Epidermal melanocyte (primary cell): ENCODE measurements at regions not wholly inside any gene's neighbourhood (a gene's known extent, or its start where the extent isn't known, plus 50 kb on each side); places are given as distances from the start of the nearest gene placed in this dataset.
"Not testable (repeated sequence)": the region's sequence is repeated elsewhere in the genome, so short reads cannot be mapped to it uniquely, and the experiment has no call there.

Experiments used
- DNase-seq: peaks from one replicate; pipeline ENCODE4 v3.0.0; 2011; ENCODE audit warnings: low spot score; ENCODE audit not compliant: insufficient read length

- not testable (repeated sequence) for DNase-seq
Measured at GRCh38 chr2:87406406-87407175, 341.3 kb upstream of the PLGLB2 start.

GRCh38 chr2:87409601-87410000 is 338.3 kb upstream of the PLGLB2 start:
- DNase-seq: not testable (repeated sequence)

- DNase-seq: not testable (repeated sequence)
Measured at GRCh38 chr2:87410371-87410770, 337.5 kb upstream of the PLGLB2 start.

GRCh38 chr2:87412036-87412820 is 335.7 kb upstream of the PLGLB2 start:
- DNase-seq: not testable (repeated sequence)

GRCh38 chr2:87414331-87414730 is 333.6 kb upstream of the PLGLB2 start:
- DNase-seq: not testable (repeated sequence)

- not testable (repeated sequence) for DNase-seq
Measured at GRCh38 chr2:87414795-87415570, 332.9 kb upstream of the PLGLB2 start.

GRCh38 chr2:87415586-87416265 is 332.2 kb upstream of the PLGLB2 start:
- DNase-seq: not testable (repeated sequence)

GRCh38 chr2:87416266-87416592 is 331.7 kb upstream of the PLGLB2 start:
- not testable (repeated sequence) for DNase-seq

- DNase-seq: not testable (repeated sequence)
Measured at GRCh38 chr2:87417147-87417546, 330.7 kb upstream of the PLGLB2 start.

- DNase-seq: not testable (repeated sequence)
Measured at GRCh38 chr2:87417742-87418567, 329.9 kb upstream of the PLGLB2 start.

GRCh38 chr2:87418823-87419822 is 328.8 kb upstream of the PLGLB2 start:
- DNase-seq: not testable (repeated sequence)

GRCh38 chr2:87419980-87420379 is 327.9 kb upstream of the PLGLB2 start:
- not testable (repeated sequence) for DNase-seq

GRCh38 chr2:87420954-87421353 is 326.9 kb upstream of the PLGLB2 start:
- not testable (repeated sequence) for DNase-seq

GRCh38 chr2:87423796-87424762 is 323.8 kb upstream of the PLGLB2 start:
- not testable (repeated sequence) for DNase-seq

GRCh38 chr2:87424763-87425154 is 323.1 kb upstream of the PLGLB2 start:
- DNase-seq: not testable (repeated sequence)

- DNase-seq: not testable (repeated sequence)
Measured at GRCh38 chr2:87425191-87425590, 322.7 kb upstream of the PLGLB2 start.

GRCh38 chr2:87425717-87426116 is 322.2 kb upstream of the PLGLB2 start:
- not testable (repeated sequence) for DNase-seq
